LNCAP (cell line): ENCODE measurements at regions not wholly inside any gene's neighbourhood (a gene's known extent, or its start where the extent isn't known, plus 50 kb on each side); places are given as distances from the start of the nearest gene placed in this dataset.

Source experiments
- CTCF ChIP-seq: fragments of 450-650 bp; IDR thresholded peaks from 2 replicates; pipeline ENCODE4 v1.5.1; 2017; ENCODE audit warnings: mild to moderate bottlenecking

GRCh38 chr12:125878483-125878882, 813.2 kb downstream of the AACS start:
- TF ChIP-seq CTCF, result no peak

GRCh38 chr12:125882141-125882540, 816.9 kb downstream of the AACS start:
- no peak for TF ChIP-seq CTCF

GRCh38 chr12:125888921-125889320, 823.7 kb downstream of the AACS start:
- no peak for TF ChIP-seq CTCF

- TF ChIP-seq CTCF, result no peak
Observed at GRCh38 chr12:125889742-125890141, 824.5 kb downstream of the AACS start.

DNA sequence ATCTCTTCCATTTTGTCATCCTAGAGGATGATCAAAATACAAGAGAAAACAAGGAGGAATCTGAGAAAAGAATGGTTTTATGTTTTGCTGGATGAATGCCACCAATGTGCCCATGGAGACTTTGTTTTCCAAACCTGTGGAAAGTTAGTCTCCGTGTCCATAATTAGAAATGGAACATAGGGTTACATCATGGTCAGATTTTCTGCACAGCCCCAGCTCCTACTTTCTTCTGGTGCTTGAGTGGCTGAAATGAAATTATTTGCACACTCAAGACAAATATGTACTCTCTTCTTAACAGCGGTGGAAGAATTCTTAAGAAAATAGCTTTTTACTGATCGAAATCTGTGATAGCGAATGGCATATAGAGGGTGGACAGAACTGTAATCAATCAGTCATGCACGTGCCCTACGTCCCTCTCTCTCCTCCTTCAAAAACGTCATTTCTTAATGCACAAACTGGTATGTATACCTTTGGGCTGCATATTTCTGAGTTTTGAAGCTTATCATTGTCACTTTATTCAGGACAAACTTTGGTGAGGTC, 825.2 kb downstream of the AACS start:
- TF ChIP-seq CTCF, result no peak

DNA sequence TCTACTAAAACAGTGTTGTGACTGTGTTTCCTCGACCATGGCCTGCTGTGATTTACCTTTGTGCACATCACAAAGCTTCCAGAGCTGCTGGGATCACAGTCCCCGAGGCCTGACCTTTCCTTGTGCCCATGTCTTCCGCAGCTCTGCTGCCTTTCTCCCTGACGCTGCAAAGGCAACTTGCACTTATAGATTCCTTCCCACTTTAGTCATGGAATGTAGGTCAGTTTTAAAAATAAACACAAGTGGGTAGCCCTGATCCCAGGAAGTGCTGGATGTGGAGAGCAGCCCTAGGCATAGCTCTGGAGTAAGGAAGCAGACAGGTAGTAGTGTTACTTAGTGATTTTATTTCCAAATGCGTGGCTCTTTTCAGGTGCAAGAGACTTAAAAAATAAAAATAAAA, 825.7 kb downstream of the AACS start:
- TF ChIP-seq CTCF, result no peak

DNA sequence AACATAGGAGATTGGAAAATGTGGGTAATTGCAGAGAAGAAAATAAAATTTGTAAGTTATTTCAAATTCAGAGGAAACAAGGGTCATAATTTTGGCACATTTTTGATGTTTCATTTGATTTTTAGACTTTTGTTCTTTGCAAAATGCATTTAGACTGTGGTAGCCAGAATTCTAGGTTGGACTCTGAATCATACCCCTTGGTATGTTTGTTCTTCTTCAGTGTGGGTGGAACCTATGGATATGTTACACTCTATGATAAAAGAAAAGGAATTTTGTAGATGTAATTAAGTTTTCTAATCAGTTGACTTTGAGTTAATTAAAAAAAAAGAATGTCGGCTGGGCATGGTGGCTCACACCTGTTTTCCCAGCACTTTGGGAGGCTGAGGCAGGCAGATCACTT, 827.0 kb downstream of the AACS start:
- TF ChIP-seq CTCF, result no peak

GRCh38 chr12:125902991-125903390, 837.8 kb downstream of the AACS start:
- no peak for TF ChIP-seq CTCF
